IMR-90 (cell line): ENCODE measurements at regions not wholly inside any gene's neighbourhood (a gene's known extent, or its start where the extent isn't known, plus 50 kb on each side); places are given as distances from the start of the nearest gene placed in this dataset.

Experiments
- ATAC-seq: fragments of 200-7000 bp; cut with Tn5 transposase; 2 replicates; pipeline ENCODE4 v1.9.1; 2020; ENCODE audit warnings: low read depth, mild to moderate bottlenecking, moderate library complexity
- BruUV-seq: library from RNA; stranded (reverse); fragments of 400-500 nt; replicated peaks from 2 replicates; lab custom pipeline; 2021; lab: Mats Ljungman, UMichigan
- CTCF ChIA-PET: fragments of 300-600 bp; formaldehyde crosslinking; extraction: SDS; loops from one replicate; lab custom pipeline; 2021; ENCODE audit warnings: antibody characterized with exemption; lab: Yijun Ruan, JAX
- POLR2A ChIA-PET: fragments of 300-600 bp; sonication (Branson Sonifier 250); formaldehyde crosslinking; loops from one replicate; lab custom pipeline; 2022; ENCODE audit warnings: antibody characterized with exemption; ENCODE audit not compliant: unreplicated experiment; lab: Charles Lee
- DNase-seq: peaks from one replicate; pipeline ENCODE4 v3.0.0; 2013
- H2AFZ ChIP-seq: replicated peaks from 2 replicates; pipeline ENCODE3; 2013; ENCODE audit warnings: low read length, mild to moderate bottlenecking; ENCODE audit not compliant: poor library complexity
- H2AK5ac ChIP-seq: 2 replicates; pipeline ENCODE4 v1.6.1; 2013; ENCODE audit warnings: low read depth, low read length, inconsistent platforms
- H2AK9ac ChIP-seq: replicated peaks from 2 replicates; pipeline ENCODE3; 2013; ENCODE audit warnings: mild to moderate bottlenecking, low read depth, low read length, moderate library complexity; ENCODE audit not compliant: poor library complexity
- H2BK120ac ChIP-seq: 2 replicates; pipeline ENCODE4 v1.6.1; 2013; ENCODE audit warnings: low read depth, low read length, inconsistent platforms
- H2BK15ac ChIP-seq: 3 replicates; pipeline ENCODE4 v1.6.1; 2013; ENCODE audit warnings: low read depth, low read length, inconsistent platforms
- H2BK20ac ChIP-seq: 2 replicates; pipeline ENCODE4 v1.6.1; 2013; ENCODE audit warnings: low read depth, mild to moderate bottlenecking, inconsistent platforms, low read length, moderate library complexity
- H2BK5ac ChIP-seq: 2 replicates; pipeline ENCODE4 v1.6.1; 2013; ENCODE audit warnings: mild to moderate bottlenecking, low read depth, low read length, inconsistent platforms; ENCODE audit not compliant: poor library complexity, severe bottlenecking
- H3K14ac ChIP-seq: replicated peaks from 2 replicates; pipeline ENCODE4 v1.6.1; 2013; ENCODE audit warnings: low read depth, low read length, inconsistent platforms
- H3K18ac ChIP-seq: 2 replicates; pipeline ENCODE4 v1.6.1; 2013; ENCODE audit warnings: low read depth, low read length, control low read depth
- H3K23ac ChIP-seq: 2 replicates; pipeline ENCODE4 v1.6.1; 2013; ENCODE audit warnings: low read depth, low read length, inconsistent platforms
- H3K27ac ChIP-seq: 2 replicates; pipeline ENCODE4 v1.5.1; 2013; ENCODE audit warnings: mild to moderate bottlenecking, control low read depth, low read length; ENCODE audit not compliant: insufficient read depth
- H3K27me3 ChIP-seq: 2 replicates; pipeline ENCODE4 v1.6.1; 2013; ENCODE audit warnings: low read length; ENCODE audit not compliant: control insufficient read depth, insufficient read depth
- H3K36me3 ChIP-seq: 2 replicates; pipeline ENCODE4 v1.6.1; 2013; ENCODE audit warnings: low read length, mixed read lengths; ENCODE audit not compliant: control insufficient read depth, insufficient read depth
- H3K4ac ChIP-seq: 2 replicates; pipeline ENCODE4 v1.6.1; 2013; ENCODE audit warnings: low read depth, low read length, inconsistent platforms
- H3K4me1 ChIP-seq: 2 replicates; pipeline ENCODE4 v1.6.1; 2013; ENCODE audit warnings: low read length, mixed read lengths; ENCODE audit not compliant: control insufficient read depth, insufficient read depth
- H3K4me2 ChIP-seq: 2 replicates; pipeline ENCODE4 v1.6.1; 2013; ENCODE audit warnings: low read depth, mild to moderate bottlenecking, control low read depth, low read length, moderate library complexity
- H3K4me3 ChIP-seq: 2 replicates; pipeline ENCODE4 v1.5.1; 2013; ENCODE audit warnings: low read depth, mild to moderate bottlenecking, control low read depth, low read length, moderate library complexity; ENCODE audit not compliant: insufficient read depth
- H3K56ac ChIP-seq: 2 replicates; pipeline ENCODE4 v1.6.1; 2013; ENCODE audit warnings: low read length, inconsistent platforms; ENCODE audit not compliant: insufficient read depth; ENCODE audit errors: extremely low read depth
- H3K79me1 ChIP-seq, 2 experiments: 2 replicates each; pipeline ENCODE4 v1.6.1; 2013; ENCODE audit warnings: low read length in 2 of 2, inconsistent platforms in 1 of 2, low read depth in 1 of 2
- H3K9ac ChIP-seq: 2 replicates; pipeline ENCODE4 v1.6.1; 2013; ENCODE audit warnings: low read depth, low read length, control low read depth
- H3K9me1 ChIP-seq: 2 replicates; pipeline ENCODE4 v1.6.1; 2013; ENCODE audit warnings: low read length, inconsistent platforms; ENCODE audit not compliant: insufficient read depth
- H3K9me3 ChIP-seq: 2 replicates; pipeline ENCODE4 v1.6.1; 2013; ENCODE audit warnings: low read length; ENCODE audit not compliant: control insufficient read depth, insufficient read depth
- H4K20me1 ChIP-seq: 2 replicates; pipeline ENCODE4 v1.6.1; 2013; ENCODE audit warnings: low read length, inconsistent platforms; ENCODE audit not compliant: insufficient read depth
- H4K5ac ChIP-seq: 2 replicates; pipeline ENCODE4 v1.6.1; 2013; ENCODE audit warnings: mild to moderate bottlenecking, low read depth, low read length, control low read depth
- H4K8ac ChIP-seq, 2 experiments: 2 replicates each; pipeline ENCODE4 v1.6.1; 2013; ENCODE audit warnings: low read depth in 2 of 2, low read length in 2 of 2, control low read depth in 1 of 2, inconsistent platforms in 1 of 2
- H4K91ac ChIP-seq: 2 replicates; pipeline ENCODE4 v1.6.1; 2013; ENCODE audit warnings: low read depth, low read length, inconsistent platforms; ENCODE audit not compliant: insufficient read depth
- MAFK ChIP-seq: IDR thresholded peaks from 2 replicates; pipeline ENCODE4 v1.6.1; 2012; ENCODE audit warnings: low read depth, low read length, improper control_type of control experiment
- RCOR1 ChIP-seq: IDR thresholded peaks from 2 replicates; pipeline ENCODE4 v1.6.1; 2012; ENCODE audit warnings: mild to moderate bottlenecking, low read length, improper control_type of control experiment; ENCODE audit not compliant: insufficient replicate concordance
- WGBS, 2 experiments: methylation state at CpG; one replicate each; pipeline versions ENCODE4 v1.1.5 to v1.1.7; 2013; ENCODE audit warnings: missing lambda C conversion rate in 2 of 2; ENCODE audit not compliant: insufficient read length in 1 of 2; ENCODE audit errors: extremely low coverage in 2 of 2; 5-methylcytosine and 5-hydroxymethylcytosine counted together
- dilution Hi-C: fragments of 300-500 bp; cut with HindIII; formaldehyde crosslinking; loops from one replicate; pipeline ENCODE4 v1.14.3; 2018; ENCODE audit warnings: low sequenced_read_pairs; ENCODE audit not compliant: unreplicated experiment
- in situ Hi-C: fragments of 300-500 bp; cut with MboI; formaldehyde crosslinking; loops from 3 replicates; pipeline ENCODE4 v1.14.3; 2019; ENCODE audit warnings: low sequenced_read_pairs, inconsistent platforms, mixed read lengths
- intact Hi-C: fragments of 100-400 bp; cut with micrococcal nuclease; formaldehyde crosslinking; loops from 2 replicates; pipeline ENCODE4 v1.10.0; 2022

DNA sequence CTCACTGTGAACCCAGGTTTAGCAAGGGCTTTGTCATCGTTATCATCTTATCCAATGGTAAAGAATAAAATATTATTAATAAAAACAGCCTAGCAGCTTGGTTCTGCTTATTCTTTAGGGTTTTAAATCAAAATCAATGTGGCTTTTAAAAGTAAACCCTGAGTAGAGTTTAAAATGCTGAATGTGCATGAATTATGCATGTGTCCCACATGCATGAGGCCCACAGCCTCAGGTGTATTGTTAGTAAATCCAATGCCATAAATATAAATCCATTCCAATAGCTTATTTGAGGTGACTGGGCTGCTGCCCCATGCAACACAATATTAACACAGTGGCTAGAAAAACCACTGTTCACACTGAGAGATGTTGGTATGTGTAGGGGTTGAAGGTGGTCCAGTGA lies 254.1 kb downstream of the HNMT start:
- TF ChIP-seq MAFK (peak; percentile 28; the same call in 1 of the 2 replicates), RCOR1 (no peak)
- CTCF ChIA-PET = interaction anchor here (0.5 to 0.9 kb wide), 2 partner anchors 16 to 307 kb away, joined by 3 read pairs; no protein-coding TSS in a partner anchor

More for the DNA sequence above, 254.1 kb downstream of the HNMT start:
- Histone ChIP-seq H3K23ac (no peak overlapping the region), H4K8ac (no peak overlapping the region), H2BK5ac (no peak overlapping the region), H4K91ac (no peak overlapping the region), H3K9me1 (no peaks in the 10 kb centered on the region), H3K4me1 (no peaks in the 10 kb centered on the region), H2AK9ac (no peak overlapping the region), H3K9me3 (no peaks in the 10 kb centered on the region), H3K4me2 (no peak overlapping the region), H3K36me3 (no peaks in the 10 kb centered on the region), H2BK15ac (no peak overlapping the region), H3K4ac (no peak overlapping the region), H3K27me3 (no peaks in the 10 kb centered on the region), H3K9ac (no peak overlapping the region), H2AFZ (no peak overlapping the region), H2AK5ac (no peak overlapping the region), H3K27ac (no peak overlapping the region), H2BK120ac (no peak overlapping the region), H2BK20ac (no peak overlapping the region), H4K20me1 (no peaks in the 10 kb centered on the region), H3K4me3 (no peak overlapping the region), H4K5ac (no peak overlapping the region), H3K79me1 (no peaks in the 10 kb centered on the region), H3K56ac (no peak overlapping the region), H3K14ac (no peak overlapping the region), H3K18ac (no peak overlapping the region)
- WGBS, 2 experiments = no CpG with 5 or more reads among the region's 1 CpG
- no TSS peak for BruUV-seq
- no peak for ATAC-seq
- dilution Hi-C loops (no loop called here), in situ Hi-C loops (no loop called here), intact Hi-C loops (no loop called here)
- POLR2A ChIA-PET = no interaction called here
- no peak for DNase-seq
